Kidney (tissue), 10 donors: ENCODE measurements at regions not wholly inside any gene's neighbourhood (a gene's known extent, or its start where the extent isn't known, plus 50 kb on each side); places are given as distances from the start of the nearest gene placed in this dataset.
"Not testable (repeated sequence)": the region's sequence is repeated elsewhere in the genome, so short reads cannot be mapped to it uniquely, and the experiment has no call there.

Source experiments
- DNase-seq, 5 donors: peaks; one replicate each; pipeline ENCODE4 v3.0.0-alpha.2; 2013 to 2020
- FAIRE-seq: peaks from 2 replicates; lab custom pipeline; 2012; peaks lifted over from hg19 to GRCh38; lab: Jason Lieb, UNC
- H3K27ac ChIP-seq, 2 donors: one replicate each; pipeline ENCODE4 v1.7.0; 2013; ENCODE audit warnings: low read depth in 2 of 2, low read length in 2 of 2, inconsistent platforms in 1 of 2
- H3K27me3 ChIP-seq: one replicate; pipeline ENCODE4 v1.7.1; 2013; ENCODE audit warnings: low read length, inconsistent platforms; ENCODE audit not compliant: control insufficient read depth, insufficient read depth
- H3K36me3 ChIP-seq, 3 donors: one replicate each; pipeline versions ENCODE4 v1.7.0 to v1.7.1; 2013; ENCODE audit warnings: low read length in 3 of 3, control low read depth in 1 of 3, inconsistent platforms in 1 of 3; ENCODE audit not compliant: insufficient read depth in 3 of 3, control insufficient read depth in 2 of 3
- H3K4me1 ChIP-seq, 3 donors: one replicate each; pipeline versions ENCODE4 v1.7.0 to v1.7.1; 2013; ENCODE audit warnings: low read length in 3 of 3, inconsistent platforms in 1 of 3, low read depth in 1 of 3; ENCODE audit not compliant: control insufficient read depth in 2 of 3, insufficient read depth in 2 of 3
- H3K4me3 ChIP-seq, 3 donors: one replicate each; pipeline versions ENCODE4 v1.7.0 to v1.8.1; 2013; ENCODE audit warnings: low read length in 3 of 3, control low read depth in 1 of 3, inconsistent platforms in 1 of 3
- H3K9ac ChIP-seq, 3 donors: one replicate each; pipeline versions ENCODE4 v1.7.0 to v1.7.1; 2013; ENCODE audit warnings: low read length in 3 of 3, control low read depth in 1 of 3, inconsistent platforms in 1 of 3
- H3K9me3 ChIP-seq, 3 donors: one replicate each; pipeline versions ENCODE4 v1.7.0 to v1.7.1; 2013; ENCODE audit warnings: low read length in 3 of 3, control low read depth in 1 of 3, inconsistent platforms in 1 of 3; ENCODE audit not compliant: control insufficient read depth in 2 of 3, insufficient read depth in 1 of 3
- intact Hi-C: fragments of 100-400 bp; cut with DNase I; formaldehyde crosslinking; loops from one replicate; pipeline ENCODE4 v1.11.1; 2022
- donor health status: control.
- donor health status: control.
- donor health status: DM: yes; HTN: yes; CAD: no.
- donor health status: Normal renal cell carcinoma (clear cell type).

- FAIRE-seq, H3K9me3 ChIP-seq, intact Hi-C loops, DNase-seq, H3K36me3 ChIP-seq, H3K27me3 ChIP-seq, H3K4me3 ChIP-seq, H3K4me1 ChIP-seq, H3K9ac ChIP-seq, H3K27ac ChIP-seq: not testable (repeated sequence)
These were observed 178.9 kb downstream of the KLRB1 start for GRCh38 chr12:9428856-9429255.

- H3K27ac ChIP-seq, H3K4me1 ChIP-seq, intact Hi-C loops, H3K27me3 ChIP-seq, DNase-seq, H3K9me3 ChIP-seq, H3K9ac ChIP-seq, H3K36me3 ChIP-seq, FAIRE-seq, H3K4me3 ChIP-seq: not testable (repeated sequence)
These were observed 182.3 kb downstream of the KLRB1 start for GRCh38 chr12:9425429-9425828.

- FAIRE-seq, H3K36me3 ChIP-seq, H3K27me3 ChIP-seq, DNase-seq, H3K9ac ChIP-seq, intact Hi-C loops, H3K4me3 ChIP-seq, H3K27ac ChIP-seq, H3K9me3 ChIP-seq, H3K4me1 ChIP-seq: not testable (repeated sequence)
These were observed 183.5 kb downstream of the KLRB1 start for GRCh38 chr12:9424175-9424740.

- H3K4me1 ChIP-seq, H3K36me3 ChIP-seq, FAIRE-seq, H3K27me3 ChIP-seq, H3K27ac ChIP-seq, H3K4me3 ChIP-seq, DNase-seq, H3K9me3 ChIP-seq, H3K9ac ChIP-seq, intact Hi-C loops: not testable (repeated sequence)
These were observed 185.0 kb downstream of the KLRB1 start for GRCh38 chr12:9422689-9423088.

GRCh38 chr12:9421520-9422086 lies 186.1 kb downstream of the KLRB1 start:
- H3K9me3 ChIP-seq, H3K4me3 ChIP-seq, DNase-seq, FAIRE-seq, H3K9ac ChIP-seq, H3K36me3 ChIP-seq, H3K27ac ChIP-seq, intact Hi-C loops, H3K27me3 ChIP-seq, H3K4me1 ChIP-seq: not testable (repeated sequence)

GRCh38 chr12:9420817-9421519 lies 186.7 kb downstream of the KLRB1 start:
- H3K27ac ChIP-seq, intact Hi-C loops, H3K36me3 ChIP-seq, H3K9ac ChIP-seq, H3K4me1 ChIP-seq, DNase-seq, H3K9me3 ChIP-seq, H3K4me3 ChIP-seq, FAIRE-seq, H3K27me3 ChIP-seq: not testable (repeated sequence)

GRCh38 chr12:9418669-9419041 lies 189.1 kb downstream of the KLRB1 start:
- intact Hi-C loops, H3K36me3 ChIP-seq, H3K9me3 ChIP-seq, H3K27me3 ChIP-seq, H3K4me3 ChIP-seq, H3K9ac ChIP-seq, H3K27ac ChIP-seq, DNase-seq, FAIRE-seq, H3K4me1 ChIP-seq: not testable (repeated sequence)

- H3K4me3 ChIP-seq, H3K4me1 ChIP-seq, FAIRE-seq, H3K9ac ChIP-seq, H3K27me3 ChIP-seq, H3K27ac ChIP-seq, DNase-seq, H3K36me3 ChIP-seq, H3K9me3 ChIP-seq, intact Hi-C loops: not testable (repeated sequence)
These were observed 189.6 kb downstream of the KLRB1 start for GRCh38 chr12:9417947-9418668.
